ENCODE measurements at regions not wholly inside any gene's neighbourhood (a gene's known extent, or its start where the extent isn't known, plus 50 kb on each side); places are given as distances from the start of the nearest gene placed in this dataset.

- no peak for TF ChIP-seq EZH2 (IDR thresholded peaks at IDR 0.05; ENCODE audit: borderline replicate concordance, low read length)
- TF ChIP-seq CTCF (IDR thresholded peaks at IDR 0.05; ENCODE audit: low read length) = no peak
These were observed 252.8 kb downstream of the TMX3 start for GRCh38 chr18:68462148-68462547.

Data from OCI-LY1 (cell line).